HL-60 (cell line): ENCODE measurements at regions not wholly inside any gene's neighbourhood (a gene's known extent, or its start where the extent isn't known, plus 50 kb on each side); places are given as distances from the start of the nearest gene placed in this dataset.

ENCODE experiments used
- POLR2AphosphoS5 ChIP-seq: IDR thresholded peaks from 2 replicates; pipeline ENCODE4 v1.6.1; 2012; ENCODE audit warnings: low read depth
- TF ChIP-seq, protein P1 (sequence below): IDR thresholded peaks from one replicate; pipeline ENCODE4 v1.5.1; 2011; ENCODE audit warnings: low read length, control low read depth, inconsistent platforms; ENCODE audit not compliant: insufficient read depth
- TF ChIP-seq, protein P2 (sequence below): IDR thresholded peaks from 2 replicates; pipeline ENCODE4 v1.6.1; 2012; ENCODE audit warnings: low read depth; ENCODE audit not compliant: insufficient replicate concordance

DNA sequence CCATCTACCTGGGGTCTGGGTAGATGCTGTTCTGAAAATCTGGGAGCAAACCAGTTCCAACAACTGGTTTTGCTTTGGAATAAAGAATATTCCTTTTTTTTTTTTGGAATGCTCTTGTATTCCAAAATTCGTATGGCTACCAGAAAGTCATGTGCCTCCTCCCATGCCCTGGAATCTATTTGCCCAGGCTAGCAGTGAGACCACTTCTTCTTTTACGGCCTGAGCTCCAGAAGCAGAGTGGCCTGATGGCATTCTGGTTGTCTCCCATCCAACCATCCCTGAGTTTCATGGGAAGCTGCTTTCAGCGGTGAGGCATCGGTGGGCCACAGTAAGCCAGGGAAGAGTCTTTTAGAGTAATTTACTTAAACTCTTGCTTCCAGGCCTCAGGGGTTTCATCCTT is 113.4 kb upstream of the RAB4A start:
- no peak for TF ChIP-seq POLR2AphosphoS5
- TF ChIP-seq, protein P1, sequence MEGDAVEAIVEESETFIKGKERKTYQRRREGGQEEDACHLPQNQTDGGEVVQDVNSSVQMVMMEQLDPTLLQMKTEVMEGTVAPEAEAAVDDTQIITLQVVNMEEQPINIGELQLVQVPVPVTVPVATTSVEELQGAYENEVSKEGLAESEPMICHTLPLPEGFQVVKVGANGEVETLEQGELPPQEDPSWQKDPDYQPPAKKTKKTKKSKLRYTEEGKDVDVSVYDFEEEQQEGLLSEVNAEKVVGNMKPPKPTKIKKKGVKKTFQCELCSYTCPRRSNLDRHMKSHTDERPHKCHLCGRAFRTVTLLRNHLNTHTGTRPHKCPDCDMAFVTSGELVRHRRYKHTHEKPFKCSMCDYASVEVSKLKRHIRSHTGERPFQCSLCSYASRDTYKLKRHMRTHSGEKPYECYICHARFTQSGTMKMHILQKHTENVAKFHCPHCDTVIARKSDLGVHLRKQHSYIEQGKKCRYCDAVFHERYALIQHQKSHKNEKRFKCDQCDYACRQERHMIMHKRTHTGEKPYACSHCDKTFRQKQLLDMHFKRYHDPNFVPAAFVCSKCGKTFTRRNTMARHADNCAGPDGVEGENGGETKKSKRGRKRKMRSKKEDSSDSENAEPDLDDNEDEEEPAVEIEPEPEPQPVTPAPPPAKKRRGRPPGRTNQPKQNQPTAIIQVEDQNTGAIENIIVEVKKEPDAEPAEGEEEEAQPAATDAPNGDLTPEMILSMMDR = no peak
- TF ChIP-seq, protein P2, sequence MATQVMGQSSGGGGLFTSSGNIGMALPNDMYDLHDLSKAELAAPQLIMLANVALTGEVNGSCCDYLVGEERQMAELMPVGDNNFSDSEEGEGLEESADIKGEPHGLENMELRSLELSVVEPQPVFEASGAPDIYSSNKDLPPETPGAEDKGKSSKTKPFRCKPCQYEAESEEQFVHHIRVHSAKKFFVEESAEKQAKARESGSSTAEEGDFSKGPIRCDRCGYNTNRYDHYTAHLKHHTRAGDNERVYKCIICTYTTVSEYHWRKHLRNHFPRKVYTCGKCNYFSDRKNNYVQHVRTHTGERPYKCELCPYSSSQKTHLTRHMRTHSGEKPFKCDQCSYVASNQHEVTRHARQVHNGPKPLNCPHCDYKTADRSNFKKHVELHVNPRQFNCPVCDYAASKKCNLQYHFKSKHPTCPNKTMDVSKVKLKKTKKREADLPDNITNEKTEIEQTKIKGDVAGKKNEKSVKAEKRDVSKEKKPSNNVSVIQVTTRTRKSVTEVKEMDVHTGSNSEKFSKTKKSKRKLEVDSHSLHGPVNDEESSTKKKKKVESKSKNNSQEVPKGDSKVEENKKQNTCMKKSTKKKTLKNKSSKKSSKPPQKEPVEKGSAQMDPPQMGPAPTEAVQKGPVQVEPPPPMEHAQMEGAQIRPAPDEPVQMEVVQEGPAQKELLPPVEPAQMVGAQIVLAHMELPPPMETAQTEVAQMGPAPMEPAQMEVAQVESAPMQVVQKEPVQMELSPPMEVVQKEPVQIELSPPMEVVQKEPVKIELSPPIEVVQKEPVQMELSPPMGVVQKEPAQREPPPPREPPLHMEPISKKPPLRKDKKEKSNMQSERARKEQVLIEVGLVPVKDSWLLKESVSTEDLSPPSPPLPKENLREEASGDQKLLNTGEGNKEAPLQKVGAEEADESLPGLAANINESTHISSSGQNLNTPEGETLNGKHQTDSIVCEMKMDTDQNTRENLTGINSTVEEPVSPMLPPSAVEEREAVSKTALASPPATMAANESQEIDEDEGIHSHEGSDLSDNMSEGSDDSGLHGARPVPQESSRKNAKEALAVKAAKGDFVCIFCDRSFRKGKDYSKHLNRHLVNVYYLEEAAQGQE = no peak
